HepG2 (cell line): ENCODE measurements at regions not wholly inside any gene's neighbourhood (a gene's known extent, or its start where the extent isn't known, plus 50 kb on each side); places are given as distances from the start of the nearest gene placed in this dataset.

Experiments used
- CREM ChIP-seq, 2 experiments: sonication (generic) in 1 of 2; formaldehyde crosslinking in 1 of 2; IDR thresholded peaks; 2 replicates each; pipeline versions ENCODE4 v1.4.0 to v1.6.1; 2016 to 2020; ENCODE audit warnings: antibody characterized with exemption in 1 of 2, mild to moderate bottlenecking in 1 of 2, missing genetic modification reagents in 1 of 2
- GZF1 ChIP-seq: sonication (generic); formaldehyde crosslinking; IDR thresholded peaks from 2 replicates; pipeline ENCODE4 v1.5.1; 2020; ENCODE audit warnings: mild to moderate bottlenecking, missing genetic modification reagents
- HOXA3 ChIP-seq: sonication (generic); formaldehyde crosslinking; IDR thresholded peaks from 2 replicates; pipeline ENCODE4 v1.5.0; 2020; ENCODE audit warnings: missing genetic modification reagents
- MEIS1 ChIP-seq: sonication (generic); formaldehyde crosslinking; IDR thresholded peaks from 2 replicates; pipeline ENCODE4 v1.9.0; 2021; ENCODE audit warnings: mild to moderate bottlenecking, missing genetic modification reagents, moderate library complexity, borderline replicate concordance
- NR0B2 ChIP-seq: sonication (generic); formaldehyde crosslinking; IDR thresholded peaks from 2 replicates; pipeline ENCODE4 v1.4.0; 2020; ENCODE audit warnings: mild to moderate bottlenecking, missing genetic modification reagents
- NR2C2 ChIP-seq: sonication (generic); formaldehyde crosslinking; IDR thresholded peaks from 2 replicates; pipeline ENCODE4 v1.4.0; 2020; ENCODE audit warnings: missing genetic modification reagents, mild to moderate bottlenecking, moderate library complexity, borderline replicate concordance
- RFXANK ChIP-seq: IDR thresholded peaks from 2 replicates; pipeline ENCODE4 v1.6.1; 2016
- RNF2 ChIP-seq: fragments of 450-650 bp; conservative IDR thresholded peaks from 2 replicates; pipeline ENCODE4 v1.6.1; 2016; ENCODE audit warnings: low read depth
- ZNF253 ChIP-seq: sonication (generic); formaldehyde crosslinking; IDR thresholded peaks from 2 replicates; pipeline ENCODE4 v1.8.0; 2022; ENCODE audit warnings: mild to moderate bottlenecking, missing genetic modification reagents, borderline replicate concordance
- ZNF256 ChIP-seq: sonication (generic); formaldehyde crosslinking; conservative IDR thresholded peaks from 2 replicates; pipeline ENCODE4 v1.4.0; 2020; ENCODE audit warnings: missing genetic modification reagents
- ZNF432 ChIP-seq: sonication (generic); formaldehyde crosslinking; IDR thresholded peaks from 2 replicates; pipeline ENCODE4 v1.5.0; 2020; ENCODE audit warnings: missing genetic modification reagents, mild to moderate bottlenecking, borderline replicate concordance
- ZNF563 ChIP-seq: sonication (generic); formaldehyde crosslinking; IDR thresholded peaks from 2 replicates; pipeline ENCODE4 v1.8.0; 2022; ENCODE audit warnings: mild to moderate bottlenecking, moderate library complexity, missing genetic modification reagents
- ZNF639 ChIP-seq: conservative IDR thresholded peaks from 2 replicates; pipeline ENCODE4 v1.6.1; 2018; ENCODE audit warnings: missing genetic modification reagents
- ZNF776 ChIP-seq: sonication (generic); formaldehyde crosslinking; IDR thresholded peaks from 2 replicates; pipeline ENCODE4 v1.4.0; 2020; ENCODE audit warnings: mild to moderate bottlenecking, missing genetic modification reagents
- TF ChIP-seq, protein P1 (sequence below): IDR thresholded peaks from 2 replicates; pipeline ENCODE4 v1.6.1; 2012; ENCODE audit warnings: low read length, improper control_type of control experiment
- TF ChIP-seq, protein P2 (sequence below): IDR thresholded peaks from 2 replicates; pipeline ENCODE4 v1.6.1; 2016; ENCODE audit warnings: low read depth, control low read depth
- TF ChIP-seq, protein P3 (sequence below): sonication (generic); formaldehyde crosslinking; IDR thresholded peaks from 2 replicates; pipeline ENCODE4 v1.4.0; 2020; ENCODE audit warnings: missing genetic modification reagents; ENCODE audit errors: not compliant biosample characterization
- TF ChIP-seq, protein P4 (sequence below), 2 experiments: sonication (generic) in 1 of 2; formaldehyde crosslinking in 1 of 2; IDR thresholded peaks; 2 replicates each; pipeline versions ENCODE4 v1.5.1 to v1.6.1; 2011 to 2020; ENCODE audit warnings: borderline replicate concordance in 1 of 2, low read depth in 1 of 2, low read length in 1 of 2, mild to moderate bottlenecking in 1 of 2, missing genetic modification reagents in 1 of 2, moderate library complexity in 1 of 2

DNA sequence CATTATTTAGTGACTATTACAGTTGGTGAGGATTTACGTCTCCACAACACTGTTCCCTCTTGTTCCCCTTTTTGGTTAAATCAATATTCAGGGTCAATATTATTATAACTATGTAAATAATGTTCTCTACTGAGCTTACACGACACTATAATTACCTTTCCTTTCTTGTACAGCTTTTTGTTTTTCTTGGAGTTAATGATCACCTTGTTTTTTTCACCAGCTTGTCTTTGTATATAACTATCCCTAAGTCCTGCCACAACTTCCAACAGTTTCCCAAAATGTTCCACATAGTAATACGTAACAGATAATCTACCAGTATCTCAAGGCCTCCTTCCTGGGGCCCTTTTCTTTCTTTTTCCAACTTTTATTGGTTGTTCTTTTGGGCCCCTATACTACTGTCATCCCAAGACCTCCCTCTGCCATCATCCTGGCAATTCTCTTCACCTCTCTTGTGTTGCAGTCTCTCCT lies 142.0 kb upstream of the SOX4 start (continued):
- TF ChIP-seq, protein P1, sequence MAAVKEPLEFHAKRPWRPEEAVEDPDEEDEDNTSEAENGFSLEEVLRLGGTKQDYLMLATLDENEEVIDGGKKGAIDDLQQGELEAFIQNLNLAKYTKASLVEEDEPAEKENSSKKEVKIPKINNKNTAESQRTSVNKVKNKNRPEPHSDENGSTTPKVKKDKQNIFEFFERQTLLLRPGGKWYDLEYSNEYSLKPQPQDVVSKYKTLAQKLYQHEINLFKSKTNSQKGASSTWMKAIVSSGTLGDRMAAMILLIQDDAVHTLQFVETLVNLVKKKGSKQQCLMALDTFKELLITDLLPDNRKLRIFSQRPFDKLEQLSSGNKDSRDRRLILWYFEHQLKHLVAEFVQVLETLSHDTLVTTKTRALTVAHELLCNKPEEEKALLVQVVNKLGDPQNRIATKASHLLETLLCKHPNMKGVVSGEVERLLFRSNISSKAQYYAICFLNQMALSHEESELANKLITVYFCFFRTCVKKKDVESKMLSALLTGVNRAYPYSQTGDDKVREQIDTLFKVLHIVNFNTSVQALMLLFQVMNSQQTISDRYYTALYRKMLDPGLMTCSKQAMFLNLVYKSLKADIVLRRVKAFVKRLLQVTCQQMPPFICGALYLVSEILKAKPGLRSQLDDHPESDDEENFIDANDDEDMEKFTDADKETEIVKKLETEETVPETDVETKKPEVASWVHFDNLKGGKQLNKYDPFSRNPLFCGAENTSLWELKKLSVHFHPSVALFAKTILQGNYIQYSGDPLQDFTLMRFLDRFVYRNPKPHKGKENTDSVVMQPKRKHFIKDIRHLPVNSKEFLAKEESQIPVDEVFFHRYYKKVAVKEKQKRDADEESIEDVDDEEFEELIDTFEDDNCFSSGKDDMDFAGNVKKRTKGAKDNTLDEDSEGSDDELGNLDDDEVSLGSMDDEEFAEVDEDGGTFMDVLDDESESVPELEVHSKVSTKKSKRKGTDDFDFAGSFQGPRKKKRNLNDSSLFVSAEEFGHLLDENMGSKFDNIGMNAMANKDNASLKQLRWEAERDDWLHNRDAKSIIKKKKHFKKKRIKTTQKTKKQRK = no peak
- TF ChIP-seq, protein P2, sequence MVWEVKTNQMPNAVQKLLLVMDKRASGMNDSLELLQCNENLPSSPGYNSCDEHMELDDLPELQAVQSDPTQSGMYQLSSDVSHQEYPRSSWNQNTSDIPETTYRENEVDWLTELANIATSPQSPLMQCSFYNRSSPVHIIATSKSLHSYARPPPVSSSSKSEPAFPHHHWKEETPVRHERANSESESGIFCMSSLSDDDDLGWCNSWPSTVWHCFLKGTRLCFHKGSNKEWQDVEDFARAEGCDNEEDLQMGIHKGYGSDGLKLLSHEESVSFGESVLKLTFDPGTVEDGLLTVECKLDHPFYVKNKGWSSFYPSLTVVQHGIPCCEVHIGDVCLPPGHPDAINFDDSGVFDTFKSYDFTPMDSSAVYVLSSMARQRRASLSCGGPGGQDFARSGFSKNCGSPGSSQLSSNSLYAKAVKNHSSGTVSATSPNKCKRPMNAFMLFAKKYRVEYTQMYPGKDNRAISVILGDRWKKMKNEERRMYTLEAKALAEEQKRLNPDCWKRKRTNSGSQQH (CRISPR knock-in tag) = no peak
- no peak for TF ChIP-seq GZF1
- no peak for TF ChIP-seq ZNF639
- TF ChIP-seq NR0B2 (CRISPR knock-in tag) = no peak
- no peak for TF ChIP-seq HOXA3
- TF ChIP-seq ZNF256 (CRISPR knock-in tag) = no peak
- no peak for TF ChIP-seq ZNF563 (CRISPR knock-in tag)
- peak; percentile 78 for TF ChIP-seq CREM (IDR thresholded peaks at IDR 0.05)
- TF ChIP-seq CREM (CRISPR knock-in tag; IDR thresholded peaks at IDR 0.05) = no peak
- no peak for TF ChIP-seq ZNF253 (CRISPR knock-in tag)
- TF ChIP-seq, protein P3, sequence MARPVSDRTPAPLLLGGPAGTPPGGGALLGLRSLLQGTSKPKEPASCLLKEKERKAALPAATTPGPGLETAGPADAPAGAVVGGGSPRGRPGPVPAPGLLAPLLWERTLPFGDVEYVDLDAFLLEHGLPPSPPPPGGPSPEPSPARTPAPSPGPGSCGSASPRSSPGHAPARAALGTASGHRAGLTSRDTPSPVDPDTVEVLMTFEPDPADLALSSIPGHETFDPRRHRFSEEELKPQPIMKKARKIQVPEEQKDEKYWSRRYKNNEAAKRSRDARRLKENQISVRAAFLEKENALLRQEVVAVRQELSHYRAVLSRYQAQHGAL = no peak
- TF ChIP-seq RNF2 = no peak
- no peak for TF ChIP-seq ZNF776 (CRISPR knock-in tag)
- TF ChIP-seq, protein P4, sequence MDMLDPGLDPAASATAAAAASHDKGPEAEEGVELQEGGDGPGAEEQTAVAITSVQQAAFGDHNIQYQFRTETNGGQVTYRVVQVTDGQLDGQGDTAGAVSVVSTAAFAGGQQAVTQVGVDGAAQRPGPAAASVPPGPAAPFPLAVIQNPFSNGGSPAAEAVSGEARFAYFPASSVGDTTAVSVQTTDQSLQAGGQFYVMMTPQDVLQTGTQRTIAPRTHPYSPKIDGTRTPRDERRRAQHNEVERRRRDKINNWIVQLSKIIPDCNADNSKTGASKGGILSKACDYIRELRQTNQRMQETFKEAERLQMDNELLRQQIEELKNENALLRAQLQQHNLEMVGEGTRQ (IDR thresholded peaks at IDR 0.05; ENCODE audit: low read depth, low read length) = no peak
- TF ChIP-seq, protein P4 (CRISPR knock-in tag; IDR thresholded peaks at IDR 0.05; ENCODE audit: borderline replicate concordance) = no peak; the same call in 1 of the 2 replicates
- TF ChIP-seq MEIS1 (CRISPR knock-in tag) = peak; percentile 62; the same call in 1 of the 2 replicates
- no peak for TF ChIP-seq RFXANK (CRISPR knock-in tag)
- no peak for TF ChIP-seq ZNF432 (CRISPR knock-in tag)
- TF ChIP-seq NR2C2 (CRISPR knock-in tag) = no peak
